ENCODE measurements at regions not wholly inside any gene's neighbourhood (a gene's known extent, or its start where the extent isn't known, plus 50 kb on each side); places are given as distances from the start of the nearest gene placed in this dataset.

GRCh38 chr5:67679184-67679841 is 482.7 kb upstream of the CD180 start:
- Histone ChIP-seq H3K4me2 (no peak overlapping the region), H3K27me3 (ENCODE audit: insufficient read depth) (no peaks in the 10 kb centered on the region), H3K27ac (ENCODE audit: low read depth in 2 of 2, low read length in 1 of 2) (no peak overlapping the region), H3K4me1 (ENCODE audit: control insufficient read depth in 1 of 2, insufficient read depth in 2 of 2, low read depth in 1 of 2, low read length in 1 of 2) (no peaks in the 10 kb centered on the region), H3K9me3 (no peaks in the 10 kb centered on the region), H3K4me3 (ENCODE audit: low read depth in 2 of 2, low read length in 1 of 2) (no peak overlapping the region), H3K36me3 (replicated peaks in 1 of 2; ENCODE audit: control insufficient read depth in 1 of 2, insufficient read depth in 2 of 2, low read length in 1 of 2) (no peaks in the 10 kb centered on the region), H4K20me1 (ENCODE audit: insufficient read depth) (no peaks in the 10 kb centered on the region), H3K79me2 (ENCODE audit: insufficient read depth) (no peaks in the 10 kb centered on the region), H2AFZ (ENCODE audit: low read depth) (no peak overlapping the region), H3F3A (replicated peaks; ENCODE audit: insufficient read depth) (no peaks in the 10 kb centered on the region), H3K9ac (no peak overlapping the region), H3K9me2 (no peaks in the 10 kb centered on the region)
- POLR2A ChIA-PET: no interaction called here
- DNase-seq: no peak
- 59% methylated on average over 7 of the region's 7 CpGs for WGBS (ENCODE audit: low lambda C conversion rate)
- TF ChIP-seq GABPA (IDR thresholded peaks at IDR 0.05; ENCODE audit: low read depth) (no peak), TCF12 (IDR thresholded peaks at IDR 0.05) (no peak), FOSL2 (IDR thresholded peaks at IDR 0.05; ENCODE audit: borderline replicate concordance, low read depth) (no peak), EP300 (IDR thresholded peaks at IDR 0.05; ENCODE audit: borderline replicate concordance in 1 of 2, low read depth in 1 of 2, low read length in 1 of 2) (no peak), SIN3A (IDR thresholded peaks at IDR 0.05; ENCODE audit: borderline replicate concordance, low read depth, low read length) (no peak), MEF2A (IDR thresholded peaks at IDR 0.05; ENCODE audit: borderline replicate concordance, low read depth) (no peak), RCOR1 (IDR thresholded peaks at IDR 0.05; ENCODE audit: low read length) (no peak), YY1 (IDR thresholded peaks at IDR 0.05; ENCODE audit: low read depth) (no peak), REST (IDR thresholded peaks at IDR 0.05; ENCODE audit: low read depth, low read length) (no peak), TAF1 (IDR thresholded peaks at IDR 0.05; ENCODE audit: borderline replicate concordance, low read depth, low read length) (no peak), MAX (IDR thresholded peaks at IDR 0.05; ENCODE audit: low read depth) (no peak), GATA2 (CRISPR knock-in tag; IDR thresholded peaks at IDR 0.05) (no peak), JUND (IDR thresholded peaks at IDR 0.05) (no peak), IRF3 (IDR thresholded peaks at IDR 0.05; ENCODE audit: low read depth, low read length) (no peak), FOXJ3 (CRISPR knock-in tag; IDR thresholded peaks at IDR 0.05) (no peak), ELF1 (IDR thresholded peaks at IDR 0.05) (no peak), CHD2 (IDR thresholded peaks at IDR 0.05; ENCODE audit: low read length, partially characterized antibody) (no peak), RXRA (IDR thresholded peaks at IDR 0.05; ENCODE audit: borderline replicate concordance, low read depth) (no peak), CTCF (IDR thresholded peaks at IDR 0.05) (no peak), FOXM1 (IDR thresholded peaks at IDR 0.05; ENCODE audit: low read depth) (no peak)
- CTCF ChIA-PET: interaction anchor here (0.8 kb wide), 1 partner anchor 30 kb away, joined by 3 read pairs; no protein-coding TSS in a partner anchor
